Ovary (tissue), 3 donors: ENCODE measurements at regions not wholly inside any gene's neighbourhood (a gene's known extent, or its start where the extent isn't known, plus 50 kb on each side); places are given as distances from the start of the nearest gene placed in this dataset.

Experiments used
- EP300 ChIP-seq: sonication (generic); formaldehyde crosslinking; IDR thresholded peaks from one replicate; pipeline ENCODE4 v1.6.1; 2017; ENCODE audit warnings: antibody characterized with exemption
- POLR2A ChIP-seq: fragments of 450-650 bp; IDR thresholded peaks from one replicate; pipeline ENCODE4 v1.6.1; 2017; ENCODE audit warnings: antibody characterized with exemption, mild to moderate bottlenecking, moderate library complexity
- TF ChIP-seq, protein P1 (sequence below), 3 donors: fragments of 450-650 bp in 2 of 3; fragments of 200-600 bp in 1 of 3; IDR thresholded peaks; one replicate each; pipeline versions ENCODE4 v1.5.1 to v1.8.0; 2016 to 2022; ENCODE audit warnings: antibody characterized with exemption in 3 of 3, mild to moderate bottlenecking in 1 of 3
- donor health status: DM: no; HTN: no; CAD: no.

DNA sequence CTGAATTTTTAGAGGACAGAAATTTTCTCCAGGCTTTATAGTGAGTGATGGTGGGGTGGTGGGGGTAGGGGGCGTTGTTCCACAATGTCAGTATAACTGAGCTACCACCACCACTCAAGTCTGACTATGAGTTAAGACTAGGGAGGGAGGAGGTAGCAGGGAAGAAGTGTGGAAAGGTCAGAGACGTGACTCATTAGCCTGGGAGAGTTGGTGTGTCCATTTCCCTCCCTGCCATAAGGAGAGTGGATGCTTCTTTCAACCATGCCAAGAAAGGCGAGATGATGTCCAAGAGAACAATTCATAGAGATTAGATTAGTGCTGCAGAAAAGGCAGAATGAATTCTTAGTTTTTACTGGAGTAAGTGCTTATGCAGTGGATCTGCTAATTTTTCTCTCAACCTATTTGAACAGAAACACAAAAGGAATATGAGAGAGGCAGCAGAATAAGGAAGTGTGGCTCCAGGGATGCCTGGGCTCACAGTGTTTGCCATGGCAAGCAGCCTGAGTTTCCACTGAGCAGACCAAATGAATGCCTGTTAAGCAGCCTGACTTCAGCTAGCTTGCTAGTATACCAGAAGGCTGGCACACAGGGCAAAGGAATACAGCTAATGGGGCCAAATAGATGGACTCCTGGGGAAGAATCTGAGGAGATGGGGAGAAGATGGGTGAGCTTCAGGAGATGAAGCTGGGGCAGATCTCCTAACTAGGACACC is 708.9 kb downstream of the NTRK3 start:
- TF ChIP-seq, protein P1, sequence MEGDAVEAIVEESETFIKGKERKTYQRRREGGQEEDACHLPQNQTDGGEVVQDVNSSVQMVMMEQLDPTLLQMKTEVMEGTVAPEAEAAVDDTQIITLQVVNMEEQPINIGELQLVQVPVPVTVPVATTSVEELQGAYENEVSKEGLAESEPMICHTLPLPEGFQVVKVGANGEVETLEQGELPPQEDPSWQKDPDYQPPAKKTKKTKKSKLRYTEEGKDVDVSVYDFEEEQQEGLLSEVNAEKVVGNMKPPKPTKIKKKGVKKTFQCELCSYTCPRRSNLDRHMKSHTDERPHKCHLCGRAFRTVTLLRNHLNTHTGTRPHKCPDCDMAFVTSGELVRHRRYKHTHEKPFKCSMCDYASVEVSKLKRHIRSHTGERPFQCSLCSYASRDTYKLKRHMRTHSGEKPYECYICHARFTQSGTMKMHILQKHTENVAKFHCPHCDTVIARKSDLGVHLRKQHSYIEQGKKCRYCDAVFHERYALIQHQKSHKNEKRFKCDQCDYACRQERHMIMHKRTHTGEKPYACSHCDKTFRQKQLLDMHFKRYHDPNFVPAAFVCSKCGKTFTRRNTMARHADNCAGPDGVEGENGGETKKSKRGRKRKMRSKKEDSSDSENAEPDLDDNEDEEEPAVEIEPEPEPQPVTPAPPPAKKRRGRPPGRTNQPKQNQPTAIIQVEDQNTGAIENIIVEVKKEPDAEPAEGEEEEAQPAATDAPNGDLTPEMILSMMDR (IDR thresholded peaks at IDR 0.05): no peak
- TF ChIP-seq POLR2A (no peak), EP300 (no peak)
